Skeletal muscle tissue (tissue), 3 donors: ENCODE measurements at regions not wholly inside any gene's neighbourhood (a gene's known extent, or its start where the extent isn't known, plus 50 kb on each side); places are given as distances from the start of the nearest gene placed in this dataset.

ENCODE experiments used
- H3K27ac ChIP-seq: one replicate; pipeline ENCODE4 v1.7.0; 2013; ENCODE audit warnings: mild to moderate bottlenecking, low read depth, low read length, inconsistent platforms
- H3K27me3 ChIP-seq, 3 donors: one replicate each; pipeline ENCODE4 v1.7.0; 2013; ENCODE audit warnings: low read length in 3 of 3; ENCODE audit not compliant: control insufficient read depth in 3 of 3, insufficient read depth in 3 of 3
- H3K36me3 ChIP-seq, 3 donors: one replicate each; pipeline ENCODE4 v1.7.0; 2013; ENCODE audit warnings: low read length in 3 of 3; ENCODE audit not compliant: control insufficient read depth in 3 of 3, insufficient read depth in 3 of 3
- H3K4me1 ChIP-seq, 3 donors: one replicate each; pipeline ENCODE4 v1.7.0; 2013; ENCODE audit warnings: low read length in 3 of 3, mild to moderate bottlenecking in 3 of 3; ENCODE audit not compliant: control insufficient read depth in 3 of 3, insufficient read depth in 3 of 3
- H3K4me3 ChIP-seq, 3 donors: one replicate each; pipeline ENCODE4 v1.7.0; 2013; ENCODE audit warnings: low read length in 3 of 3
- H3K9ac ChIP-seq, 3 donors: one replicate each; pipeline ENCODE4 v1.7.0; 2013; ENCODE audit warnings: low read length in 3 of 3, mild to moderate bottlenecking in 3 of 3, moderate library complexity in 2 of 3, low read depth in 1 of 3
- H3K9me3 ChIP-seq, 3 donors: one replicate each; pipeline ENCODE4 v1.7.0; 2013; ENCODE audit warnings: low read length in 3 of 3; ENCODE audit not compliant: control insufficient read depth in 3 of 3
- donor health status: Osteomylitis.

- Histone ChIP-seq H3K27ac (no peak overlapping the region), H3K9ac (no peak overlapping the region), H3K36me3 (no peaks in the 10 kb centered on the region), H3K4me1 (peaks cover 0 to 8% (median 3%) of the 10 kb centered on the region in 3 donors), H3K4me3 (no peak overlapping the region), H3K9me3 (no peaks in the 10 kb centered on the region), H3K27me3 (peaks cover 0 to 3% (median 0%) of the 10 kb centered on the region in 3 donors)
These were observed 338.3 kb downstream of the DYSF start for GRCh38 chr2:71791501-71792135.

- Histone ChIP-seq H3K4me1 (peaks cover under 1 to 3% (median 2%) of the 10 kb centered on the region in 3 donors), H3K9me3 (no peaks in the 10 kb centered on the region), H3K27ac (no peak overlapping the region), H3K9ac (no peak overlapping the region), H3K4me3 (no peak overlapping the region), H3K27me3 (peaks cover 0 to 3% (median 0%) of the 10 kb centered on the region in 3 donors), H3K36me3 (no peaks in the 10 kb centered on the region)
These were observed 337.7 kb downstream of the DYSF start for GRCh38 chr2:71791061-71791450.

GRCh38 chr2:71790226-71791060 lies 337.1 kb downstream of the DYSF start:
- H3K36me3 ChIP-seq, result no peaks in the 10 kb centered on the region
- H3K4me1 ChIP-seq, result peaks cover 3 to 7% (median 6%) of the 10 kb centered on the region in 3 donors
- H3K27ac ChIP-seq, result no peak overlapping the region
- no peaks in the 10 kb centered on the region for H3K9me3 ChIP-seq
- H3K9ac ChIP-seq, result no peak overlapping the region
- no peak overlapping the region for H3K4me3 ChIP-seq
- peaks cover 0 to 3% (median 0%) of the 10 kb centered on the region in 3 donors for H3K27me3 ChIP-seq

- no peak overlapping the region for H3K4me3 ChIP-seq
- no peaks in the 10 kb centered on the region for H3K9me3 ChIP-seq
- H3K27me3 ChIP-seq, result peaks cover 0 to 3% (median 0%) of the 10 kb centered on the region in 3 donors
- H3K27ac ChIP-seq, result no peak overlapping the region
- no peaks in the 10 kb centered on the region for H3K36me3 ChIP-seq
- no peak overlapping the region for H3K9ac ChIP-seq
- peaks cover 8 to 14% (median 13%) of the 10 kb centered on the region in 3 donors for H3K4me1 ChIP-seq
These were observed 336.3 kb downstream of the DYSF start for GRCh38 chr2:71789556-71790204.

- Histone ChIP-seq H3K9me3 (no peaks in the 10 kb centered on the region), H3K9ac (no peak overlapping the region), H3K27ac (no peak overlapping the region), H3K27me3 (peaks cover 0 to 3% (median 0%) of the 10 kb centered on the region in 3 donors), H3K4me3 (no peak overlapping the region), H3K36me3 (no peaks in the 10 kb centered on the region), H3K4me1 (peaks cover 5 to 19% (median 15%) of the 10 kb centered on the region in 3 donors)
These were observed 335.4 kb downstream of the DYSF start for GRCh38 chr2:71788601-71789240.

GRCh38 chr2:71788186-71788525 lies 334.8 kb downstream of the DYSF start:
- no peaks in the 10 kb centered on the region for H3K9me3 ChIP-seq
- no peak overlapping the region for H3K4me3 ChIP-seq
- peaks cover 5 to 19% (median 15%) of the 10 kb centered on the region in 3 donors for H3K4me1 ChIP-seq
- no peak overlapping the region for H3K27ac ChIP-seq
- H3K9ac ChIP-seq, result no peak overlapping the region
- H3K27me3 ChIP-seq, result peaks cover 0 to 3% (median 0%) of the 10 kb centered on the region in 3 donors
- no peaks in the 10 kb centered on the region for H3K36me3 ChIP-seq

- H3K9me3 ChIP-seq, result no peaks in the 10 kb centered on the region
- peaks cover 0 to 3% (median 0%) of the 10 kb centered on the region in 3 donors for H3K27me3 ChIP-seq
- H3K4me1 ChIP-seq, result peaks cover 5 to 19% (median 15%) of the 10 kb centered on the region in 3 donors
These were observed 334.3 kb downstream of the DYSF start for GRCh38 chr2:71787476-71788185.

GRCh38 chr2:71787108-71787415 lies 333.7 kb downstream of the DYSF start:
- Histone ChIP-seq H3K27ac (no peak overlapping the region), H3K4me1 (peaks cover 5 to 19% (median 15%) of the 10 kb centered on the region in 3 donors), H3K9ac (no peak overlapping the region), H3K27me3 (peaks cover 0 to 1% (median 0%) of the 10 kb centered on the region in 3 donors), H3K36me3 (no peaks in the 10 kb centered on the region), H3K9me3 (no peaks in the 10 kb centered on the region), H3K4me3 (no peak overlapping the region)

More at GRCh38 chr2:71787476-71788185, 334.3 kb downstream of the DYSF start:
- Histone ChIP-seq H3K36me3 (no peaks in the 10 kb centered on the region), H3K4me3 (no peak overlapping the region), H3K27ac (no peak overlapping the region), H3K9ac (no peak overlapping the region)

- Histone ChIP-seq H3K27me3 (peaks cover 0 to 4% (median 0%) of the 10 kb centered on the region in 3 donors), H3K4me3 (no peak overlapping the region), H3K4me1 (peaks cover 5 to 19% (median 15%) of the 10 kb centered on the region in 3 donors), H3K9ac (peak overlapping the region in 1 of 3 donors; percentile 16), H3K36me3 (no peaks in the 10 kb centered on the region), H3K27ac (no peak overlapping the region), H3K9me3 (no peaks in the 10 kb centered on the region)
These were observed 333.1 kb downstream of the DYSF start for GRCh38 chr2:71786291-71787107.
